Panc1 (cell line): ENCODE measurements at regions not wholly inside any gene's neighbourhood (a gene's known extent, or its start where the extent isn't known, plus 50 kb on each side); places are given as distances from the start of the nearest gene placed in this dataset.

Experiments
- ATAC-seq: fragments of 200-7000 bp; cut with Tn5 transposase; 2 replicates; pipeline ENCODE4 v1.9.1; 2020; ENCODE audit warnings: mild to moderate bottlenecking, moderate library complexity
- BruUV-seq: library from RNA; stranded (reverse); fragments of 400-500 nt; replicated peaks from 2 replicates; lab custom pipeline; 2021; lab: Mats Ljungman, UMichigan
- CTCF ChIA-PET: fragments of 300-600 bp; sonication (Branson Sonifier 250); formaldehyde crosslinking; loops from one replicate; lab custom pipeline; 2022; ENCODE audit warnings: antibody characterized with exemption; lab: Charles Lee
- POLR2A ChIA-PET: fragments of 300-600 bp; sonication (Branson Sonifier 250); formaldehyde crosslinking; loops from one replicate; lab custom pipeline; 2022; ENCODE audit warnings: antibody characterized with exemption; lab: Charles Lee
- DNase-seq: peaks from one replicate; pipeline ENCODE4 v3.0.0-alpha.2; 2010; ENCODE audit warnings: low read depth, low spot score
- H3K27ac ChIP-seq: 2 replicates; pipeline ENCODE4 v1.5.1; 2011; ENCODE audit warnings: mild to moderate bottlenecking, low read length, inconsistent platforms
- H3K27me3 ChIP-seq: fragments of 200-500 bp; sonication (Bioruptor generic); 2 replicates; pipeline ENCODE4 v1.6.0; 2014; ENCODE audit warnings: low read length, inconsistent platforms; ENCODE audit not compliant: control insufficient read depth, insufficient read depth
- H3K36me3 ChIP-seq: fragments of 200-500 bp; sonication (Bioruptor generic); 2 replicates; pipeline ENCODE4 v1.5.1; 2014; ENCODE audit warnings: inconsistent platforms, mild to moderate bottlenecking, low read length, moderate library complexity; ENCODE audit not compliant: control insufficient read depth, insufficient read depth
- H3K4me1 ChIP-seq: 2 replicates; pipeline ENCODE4 v1.5.1; 2011; ENCODE audit warnings: inconsistent platforms, mild to moderate bottlenecking, low read length, moderate library complexity; ENCODE audit not compliant: control insufficient read depth, insufficient read depth
- H3K4me3 ChIP-seq, 2 experiments: 2 replicates each; pipeline ENCODE4 v1.5.1; 2011 to 2012; ENCODE audit warnings: low read depth in 2 of 2, low read length in 2 of 2, mild to moderate bottlenecking in 2 of 2, inconsistent platforms in 1 of 2, moderate library complexity in 1 of 2
- H3K9me3 ChIP-seq: fragments of 200-500 bp; sonication (Bioruptor generic); 2 replicates; pipeline ENCODE4 v1.5.1; 2014; ENCODE audit warnings: low read depth, mild to moderate bottlenecking, inconsistent platforms, low read length, moderate library complexity; ENCODE audit not compliant: control insufficient read depth, insufficient read depth
- CTCF ChIP-seq: fragments of 450-650 bp; IDR thresholded peaks from 2 replicates; pipeline ENCODE4 v1.5.1; 2017; ENCODE audit warnings: mild to moderate bottlenecking
- POLR2AphosphoS5 ChIP-seq: IDR thresholded peaks from 2 replicates; pipeline ENCODE4 v1.6.1; 2012; ENCODE audit warnings: mild to moderate bottlenecking, low read depth, low read length, moderate library complexity
- SIN3A ChIP-seq: IDR thresholded peaks from 2 replicates; pipeline ENCODE4 v1.6.1; 2012; ENCODE audit warnings: low read depth, mild to moderate bottlenecking, low read length, moderate library complexity, borderline replicate concordance; ENCODE audit not compliant: insufficient read depth
- TCF7L2 ChIP-seq: IDR thresholded peaks from 2 replicates; pipeline ENCODE4 v1.6.1; 2011; ENCODE audit warnings: mild to moderate bottlenecking, low read depth, low read length, inconsistent platforms
- in situ Hi-C: cut with HindIII; loops from 2 replicates; pipeline ENCODE4 v1.10.0; 2016; ENCODE audit warnings: low sequenced_read_pairs, low pct_unique_long_range_greater_than_20kb
- intact Hi-C: fragments of 100-400 bp; cut with micrococcal nuclease; formaldehyde crosslinking; loops from one replicate; pipeline ENCODE4 v1.10.0; 2022; ENCODE audit not compliant: unreplicated experiment
- TF ChIP-seq, protein P1 (sequence below), 2 experiments: IDR thresholded peaks; 2 replicates each; pipeline ENCODE4 v1.6.1; 2011 to 2012; ENCODE audit warnings: low read depth in 2 of 2, control low read depth in 1 of 2, low read length in 1 of 2, mild to moderate bottlenecking in 1 of 2, moderate library complexity in 1 of 2; ENCODE audit not compliant: insufficient read depth in 1 of 2

DNA sequence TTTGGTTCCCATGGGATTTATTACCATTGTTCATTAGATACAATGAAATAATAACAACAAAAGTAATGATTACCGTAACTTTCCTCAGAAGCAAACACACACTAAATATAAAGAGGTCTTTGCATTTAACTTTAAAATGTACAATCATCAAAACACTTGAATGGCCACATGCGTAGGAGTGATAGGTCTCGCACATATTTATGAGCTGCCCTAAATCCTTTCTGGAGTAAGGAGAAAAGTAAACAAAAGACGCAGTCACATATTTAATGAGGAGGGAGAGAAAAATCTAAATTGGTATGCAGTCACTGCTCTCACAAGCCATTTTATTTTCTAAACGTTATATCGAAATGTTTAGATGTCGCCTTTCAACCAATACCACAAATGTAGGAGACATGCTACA is 129.4 kb upstream of the TCF21 start:
- CTCF ChIA-PET = no interaction called here
- ATAC-seq (no peak), DNase-seq (no peak)
- Histone ChIP-seq H3K27me3 (no peaks in the 10 kb centered on the region), H3K4me3 (no peak overlapping the region), H3K4me1 (no peaks in the 10 kb centered on the region), H3K27ac (no peak overlapping the region), H3K9me3 (no peaks in the 10 kb centered on the region), H3K36me3 (no peaks in the 10 kb centered on the region)
- in situ Hi-C loops (no loop called here), intact Hi-C loops (no loop called here)
- POLR2A ChIA-PET = no interaction called here
- no TSS peak for BruUV-seq
- no peak for TF ChIP-seq SIN3A
- no peak for TF ChIP-seq TCF7L2
- TF ChIP-seq CTCF = no peak
- TF ChIP-seq, protein P1, sequence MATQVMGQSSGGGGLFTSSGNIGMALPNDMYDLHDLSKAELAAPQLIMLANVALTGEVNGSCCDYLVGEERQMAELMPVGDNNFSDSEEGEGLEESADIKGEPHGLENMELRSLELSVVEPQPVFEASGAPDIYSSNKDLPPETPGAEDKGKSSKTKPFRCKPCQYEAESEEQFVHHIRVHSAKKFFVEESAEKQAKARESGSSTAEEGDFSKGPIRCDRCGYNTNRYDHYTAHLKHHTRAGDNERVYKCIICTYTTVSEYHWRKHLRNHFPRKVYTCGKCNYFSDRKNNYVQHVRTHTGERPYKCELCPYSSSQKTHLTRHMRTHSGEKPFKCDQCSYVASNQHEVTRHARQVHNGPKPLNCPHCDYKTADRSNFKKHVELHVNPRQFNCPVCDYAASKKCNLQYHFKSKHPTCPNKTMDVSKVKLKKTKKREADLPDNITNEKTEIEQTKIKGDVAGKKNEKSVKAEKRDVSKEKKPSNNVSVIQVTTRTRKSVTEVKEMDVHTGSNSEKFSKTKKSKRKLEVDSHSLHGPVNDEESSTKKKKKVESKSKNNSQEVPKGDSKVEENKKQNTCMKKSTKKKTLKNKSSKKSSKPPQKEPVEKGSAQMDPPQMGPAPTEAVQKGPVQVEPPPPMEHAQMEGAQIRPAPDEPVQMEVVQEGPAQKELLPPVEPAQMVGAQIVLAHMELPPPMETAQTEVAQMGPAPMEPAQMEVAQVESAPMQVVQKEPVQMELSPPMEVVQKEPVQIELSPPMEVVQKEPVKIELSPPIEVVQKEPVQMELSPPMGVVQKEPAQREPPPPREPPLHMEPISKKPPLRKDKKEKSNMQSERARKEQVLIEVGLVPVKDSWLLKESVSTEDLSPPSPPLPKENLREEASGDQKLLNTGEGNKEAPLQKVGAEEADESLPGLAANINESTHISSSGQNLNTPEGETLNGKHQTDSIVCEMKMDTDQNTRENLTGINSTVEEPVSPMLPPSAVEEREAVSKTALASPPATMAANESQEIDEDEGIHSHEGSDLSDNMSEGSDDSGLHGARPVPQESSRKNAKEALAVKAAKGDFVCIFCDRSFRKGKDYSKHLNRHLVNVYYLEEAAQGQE (IDR thresholded peaks at IDR 0.05; ENCODE audit: insufficient read depth in 1 of 2, low read depth in 2 of 2, low read length in 1 of 2) = no peak
- TF ChIP-seq POLR2AphosphoS5 = no peak

DNA sequence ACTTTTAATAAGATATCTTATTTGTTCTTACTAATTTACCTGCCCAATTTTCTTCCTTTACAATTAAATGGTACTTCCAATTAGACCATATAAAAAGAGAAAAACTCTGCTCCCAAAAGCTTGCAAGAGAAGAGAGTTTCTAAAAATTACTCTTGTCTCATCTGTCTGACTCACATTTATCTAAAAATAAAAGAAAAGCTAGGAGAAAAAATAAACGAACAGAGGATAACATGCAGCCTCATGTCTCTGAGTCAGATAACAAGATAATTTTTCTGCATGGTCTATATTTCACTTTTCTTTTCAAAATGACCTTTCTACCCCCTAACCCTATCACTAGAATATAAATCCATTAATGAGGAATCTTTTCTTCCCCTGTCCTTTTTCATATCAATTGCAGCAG is 127.2 kb upstream of the TCF21 start:
- BruUV-seq = no TSS peak
- Histone ChIP-seq H3K9me3 (no peaks in the 10 kb centered on the region), H3K27me3 (no peaks in the 10 kb centered on the region), H3K4me3 (no peak overlapping the region), H3K36me3 (no peaks in the 10 kb centered on the region), H3K4me1 (no peaks in the 10 kb centered on the region), H3K27ac (no peak overlapping the region)
- no peak for TF ChIP-seq SIN3A
- TF ChIP-seq CTCF = no peak
- TF ChIP-seq, protein P1 (IDR thresholded peaks at IDR 0.05; ENCODE audit: insufficient read depth in 1 of 2, low read depth in 2 of 2, low read length in 1 of 2) = no peak
- TF ChIP-seq POLR2AphosphoS5 = no peak
- TF ChIP-seq TCF7L2 = no peak
- POLR2A ChIA-PET = interaction anchor here (0.6 kb wide), 1 partner anchor 193 kb away, joined by 3 read pairs; no protein-coding TSS in a partner anchor
- ATAC-seq (no peak), DNase-seq (no peak)
- in situ Hi-C loops = no loop called here
- CTCF ChIA-PET = no interaction called here
- intact Hi-C loops = no loop called here
